HEK293 (cell line): ENCODE measurements at regions not wholly inside any gene's neighbourhood (a gene's known extent, or its start where the extent isn't known, plus 50 kb on each side); places are given as distances from the start of the nearest gene placed in this dataset.

ENCODE experiments used
- CTCF ChIP-seq: fragments of 450-650 bp; formaldehyde crosslinking; IDR thresholded peaks from 2 replicates; pipeline ENCODE4 v1.5.1; 2016; ENCODE audit warnings: missing biosample characterization, missing genetic modification characterization
- ELK4 ChIP-seq: IDR thresholded peaks from 2 replicates; pipeline ENCODE4 v1.6.1; 2011; ENCODE audit warnings: mild to moderate bottlenecking, low read depth, low read length, borderline replicate concordance
- PBX3 ChIP-seq: sonication (generic); formaldehyde crosslinking; IDR thresholded peaks from 2 replicates; pipeline ENCODE4 v1.8.1; 2022; ENCODE audit warnings: mild to moderate bottlenecking, moderate library complexity, missing genetic modification reagents
- PRDM2 ChIP-seq: fragments of 450-650 bp; formaldehyde crosslinking; IDR thresholded peaks from 2 replicates; pipeline ENCODE4 v1.5.1; 2016; ENCODE audit warnings: missing biosample characterization, missing genetic modification characterization, borderline replicate concordance
- REST ChIP-seq: fragments of 450-650 bp; formaldehyde crosslinking; IDR thresholded peaks from 2 replicates; pipeline ENCODE4 v1.5.1; 2016; ENCODE audit warnings: missing biosample characterization, missing genetic modification characterization
- ZNF274 ChIP-seq, 2 experiments: fragments of 200-500 bp in 1 of 2; fragments of 450-650 bp in 1 of 2; sonication (Bioruptor generic) in 1 of 2; formaldehyde crosslinking in 1 of 2; IDR thresholded peaks; 2 replicates each; pipeline versions ENCODE4 v1.5.1 to v1.6.1; 2014 to 2016; ENCODE audit warnings: borderline replicate concordance in 1 of 2, inconsistent platforms in 1 of 2, low read length in 1 of 2, missing biosample characterization in 1 of 2, missing genetic modification characterization in 1 of 2
- ZNF707 ChIP-seq: fragments of 450-650 bp; formaldehyde crosslinking; IDR thresholded peaks from 2 replicates; pipeline ENCODE4 v1.5.1; 2016; ENCODE audit warnings: missing biosample characterization, missing genetic modification characterization

GRCh38 chr2:153079315-153079714 is 360.9 kb downstream of the ARL6IP6 start:
- no peak for TF ChIP-seq CTCF
- no peak for TF ChIP-seq ZNF707 (tag by site-specific recombination)
- no peak for TF ChIP-seq PBX3 (CRISPR knock-in tag)
- no peak for TF ChIP-seq REST (tag by site-specific recombination)
- TF ChIP-seq ELK4 = no peak
- no peak for TF ChIP-seq PRDM2 (tag by site-specific recombination)
- no peak for TF ChIP-seq ZNF274 (IDR thresholded peaks at IDR 0.05; ENCODE audit: low read length)
- TF ChIP-seq ZNF274 (tag by site-specific recombination; IDR thresholded peaks at IDR 0.05; ENCODE audit: borderline replicate concordance) = no peak
